HG02870 (cell line): ENCODE measurements at regions not wholly inside any gene's neighbourhood (a gene's known extent, or its start where the extent isn't known, plus 50 kb on each side); places are given as distances from the start of the nearest gene placed in this dataset.
"Not testable (repeated sequence)": the region's sequence is repeated elsewhere in the genome, so short reads cannot be mapped to it uniquely, and the experiment has no call there.

Experiments
- ATAC-seq: cut with Tn5 transposase; IDR thresholded peaks from one replicate; pipeline ENCODE4 v1.9.1; 2021; ENCODE audit warnings: mild to moderate bottlenecking, moderate library complexity; ENCODE audit not compliant: unreplicated experiment

- no peak for ATAC-seq
Measured at GRCh38 chr12:20155374-20155773, 213.0 kb upstream of the PDE3A start.

GRCh38 chr12:20160899-20161298 is 207.4 kb upstream of the PDE3A start:
- ATAC-seq: not testable (repeated sequence)

- ATAC-seq: no peak
Measured at GRCh38 chr12:20174528-20175175, 193.7 kb upstream of the PDE3A start.

GRCh38 chr12:20175704-20176388 is 192.5 kb upstream of the PDE3A start:
- no peak for ATAC-seq

- ATAC-seq: no peak
Measured at GRCh38 chr12:20181416-20182180, 186.7 kb upstream of the PDE3A start.

GRCh38 chr12:20183563-20183962 is 184.8 kb upstream of the PDE3A start:
- ATAC-seq: no peak

GRCh38 chr12:20184514-20184913 is 183.8 kb upstream of the PDE3A start:
- no peak for ATAC-seq

GRCh38 chr12:20187456-20187855 is 180.9 kb upstream of the PDE3A start:
- ATAC-seq: no peak

GRCh38 chr12:20188930-20189653 is 179.2 kb upstream of the PDE3A start:
- ATAC-seq: no peak

- ATAC-seq: no peak
Measured at GRCh38 chr12:20189767-20190166, 178.6 kb upstream of the PDE3A start.

- ATAC-seq: no peak
Measured at GRCh38 chr12:20194171-20194570, 174.2 kb upstream of the PDE3A start.

GRCh38 chr12:20196767-20197166 is 171.6 kb upstream of the PDE3A start:
- no peak for ATAC-seq

- ATAC-seq: no peak
Measured at GRCh38 chr12:20197411-20197810, 170.9 kb upstream of the PDE3A start.

GRCh38 chr12:20199780-20200179 is 168.6 kb upstream of the PDE3A start:
- no peak for ATAC-seq

GRCh38 chr12:20201733-20202132 is 166.6 kb upstream of the PDE3A start:
- ATAC-seq: no peak

- no peak for ATAC-seq
Measured at GRCh38 chr12:20205854-20206253, 162.5 kb upstream of the PDE3A start.

- no peak for ATAC-seq
Measured at GRCh38 chr12:20206410-20206809, 161.9 kb upstream of the PDE3A start.

GRCh38 chr12:20210621-20211215 is 157.6 kb upstream of the PDE3A start:
- no peak for ATAC-seq

- ATAC-seq: no peak
Measured at GRCh38 chr12:20211541-20211940, 156.8 kb upstream of the PDE3A start.

- ATAC-seq: no peak
Measured at GRCh38 chr12:20211981-20212421, 156.3 kb upstream of the PDE3A start.
